GM21825 (cell line): ENCODE measurements at regions not wholly inside any gene's neighbourhood (a gene's known extent, or its start where the extent isn't known, plus 50 kb on each side); places are given as distances from the start of the nearest gene placed in this dataset.

ENCODE experiments used
- ATAC-seq: cut with Tn5 transposase; IDR thresholded peaks from one replicate; pipeline ENCODE4 v1.9.1; 2021; ENCODE audit warnings: mild to moderate bottlenecking, moderate library complexity; ENCODE audit not compliant: unreplicated experiment

GRCh38 chr2:180174580-180174979 is 167.5 kb upstream of the CWC22 start:
- ATAC-seq = no peak

DNA sequence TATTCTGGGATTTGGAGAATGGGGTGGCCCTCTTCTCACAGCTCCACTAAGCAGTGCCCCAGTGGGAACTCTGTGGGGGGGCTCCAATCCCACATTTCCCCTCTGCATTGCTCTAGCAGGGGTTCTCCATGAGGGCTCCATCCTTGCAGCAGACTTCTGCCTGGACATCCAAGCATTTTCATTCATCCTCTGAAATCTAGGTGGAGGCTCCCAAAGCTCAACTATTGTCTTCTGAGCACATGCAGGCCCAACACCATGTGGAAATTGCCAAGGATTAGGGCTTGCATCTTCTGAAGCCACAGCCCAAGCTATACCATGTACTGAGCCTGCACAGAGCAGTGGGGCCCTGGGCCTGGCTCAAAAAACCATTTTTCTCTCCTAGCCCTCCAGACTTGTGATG is 162.4 kb upstream of the CWC22 start:
- ATAC-seq = no peak

GRCh38 chr2:180161415-180161814 is 154.3 kb upstream of the CWC22 start:
- no peak for ATAC-seq

GRCh38 chr2:180159921-180160320 is 152.8 kb upstream of the CWC22 start:
- no peak for ATAC-seq

GRCh38 chr2:180158961-180159360 is 151.9 kb upstream of the CWC22 start:
- ATAC-seq = no peak

DNA sequence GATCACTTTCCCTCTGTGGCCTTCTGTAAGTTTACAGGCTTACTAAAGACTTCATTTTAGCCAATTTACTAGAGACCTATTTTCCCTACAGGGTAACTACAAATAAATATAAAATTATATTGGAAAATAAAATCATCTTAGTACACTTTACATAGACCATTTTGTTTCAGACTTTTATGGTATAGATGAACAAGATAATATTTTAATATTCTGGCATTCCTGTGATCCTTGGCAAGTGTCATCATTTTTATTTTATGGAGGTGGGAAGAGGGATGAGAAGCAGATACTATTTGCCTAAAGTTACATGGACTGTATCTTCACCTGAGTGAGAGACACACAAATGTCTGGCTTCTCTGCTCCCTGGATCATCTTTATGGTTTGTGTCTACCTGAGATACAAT is 149.6 kb upstream of the CWC22 start:
- no peak for ATAC-seq

DNA sequence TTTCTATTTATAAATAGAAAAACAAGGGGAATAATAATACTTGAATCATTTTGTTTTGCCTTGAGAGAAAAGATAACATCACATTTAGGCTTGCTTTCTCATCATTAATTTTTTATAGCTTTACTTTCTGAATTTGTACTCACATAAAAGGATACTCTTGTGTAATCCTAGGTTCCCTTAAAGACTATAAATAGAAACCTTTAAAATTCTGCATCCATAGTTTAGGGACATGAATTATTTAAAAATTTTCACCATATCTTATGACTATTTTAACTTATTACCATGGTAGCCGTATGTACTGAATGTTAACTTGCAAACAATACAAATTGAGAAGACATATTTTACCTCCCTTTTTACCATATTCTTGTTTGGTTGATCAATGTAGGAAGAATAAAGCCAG is 143.5 kb upstream of the CWC22 start:
- ATAC-seq = no peak

DNA sequence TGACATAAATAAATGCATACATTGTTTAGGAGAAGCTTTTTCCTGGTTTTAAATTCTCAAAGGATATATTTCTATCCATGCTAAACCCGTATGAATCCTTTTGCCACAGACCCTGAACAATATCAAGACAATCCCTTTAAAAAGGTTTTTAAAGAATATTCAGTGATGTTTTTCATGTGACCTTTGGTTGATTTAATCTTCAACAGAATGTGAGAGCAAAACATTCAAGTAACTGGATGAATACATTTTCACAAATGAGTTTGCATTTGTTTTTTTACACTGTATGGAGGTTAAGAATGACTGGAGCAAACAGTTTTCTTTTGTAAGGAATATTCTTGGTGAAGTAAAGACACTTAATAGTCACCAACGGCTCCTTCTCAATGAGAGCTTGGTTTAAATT is 139.4 kb upstream of the CWC22 start:
- no peak for ATAC-seq

- no peak for ATAC-seq
These were observed 139.0 kb upstream of the CWC22 start for GRCh38 chr2:180146114-180146513.

GRCh38 chr2:180145163-180145562 is 138.1 kb upstream of the CWC22 start:
- ATAC-seq = no peak

DNA sequence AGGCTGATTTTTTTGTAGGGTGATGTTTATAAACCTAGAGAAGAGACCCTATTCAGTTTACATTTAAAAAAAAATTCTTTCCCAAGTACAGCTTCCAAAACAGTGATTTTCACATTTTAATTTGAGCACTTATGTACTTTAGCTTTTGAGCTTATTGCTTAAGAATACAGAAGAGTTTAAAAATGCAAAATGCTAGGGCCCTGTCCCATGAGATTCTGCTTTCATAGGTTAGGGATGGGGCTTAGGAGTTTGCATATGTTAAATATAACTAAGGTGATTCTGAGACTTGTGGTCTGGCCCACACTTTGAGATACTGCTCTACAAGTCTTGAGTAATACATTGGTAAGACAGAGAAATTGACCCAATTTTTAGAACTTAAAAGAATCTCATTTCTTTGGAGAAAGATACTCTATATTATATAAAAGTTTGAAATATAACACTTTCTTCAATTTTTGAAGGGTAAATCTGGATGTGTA is 137.3 kb upstream of the CWC22 start:
- ATAC-seq = no peak

DNA sequence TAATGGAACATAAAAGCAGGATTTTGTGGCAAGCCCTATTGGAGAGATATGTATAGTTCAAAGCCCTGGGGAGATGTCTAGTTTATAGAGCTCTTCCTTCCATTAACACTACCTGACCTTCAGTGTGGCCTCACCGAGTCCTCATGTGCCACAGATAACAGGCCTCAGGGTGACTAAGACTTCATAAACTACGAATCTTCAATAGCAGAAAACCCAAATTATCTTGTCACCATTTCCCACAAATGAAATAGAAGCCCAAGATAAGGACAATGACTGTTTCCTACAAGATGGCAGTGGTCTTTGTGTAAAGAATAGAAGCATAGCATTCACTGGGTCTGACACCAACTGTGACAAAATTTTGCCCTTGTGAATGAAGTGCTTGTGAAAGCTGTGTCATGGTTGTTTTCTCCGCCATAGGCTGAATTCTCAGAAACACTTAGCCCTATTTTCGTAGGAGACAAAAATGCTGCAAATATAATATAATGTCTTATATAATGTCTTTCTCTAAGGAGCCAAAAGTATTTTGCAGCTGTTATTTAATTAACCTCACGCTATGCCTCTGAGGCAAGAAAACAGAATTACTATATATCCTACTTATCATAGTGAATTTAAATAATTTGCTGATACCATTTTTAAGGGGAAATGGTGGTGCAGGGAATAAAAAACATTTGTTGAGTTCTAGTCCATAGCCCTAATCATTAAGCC is 136.7 kb upstream of the CWC22 start:
- ATAC-seq = no peak

- ATAC-seq = no peak
These were observed 134.5 kb upstream of the CWC22 start for GRCh38 chr2:180141600-180141999.

GRCh38 chr2:180133736-180134135 is 126.6 kb upstream of the CWC22 start:
- no peak for ATAC-seq

GRCh38 chr2:180130403-180130802 is 123.3 kb upstream of the CWC22 start:
- ATAC-seq = no peak

DNA sequence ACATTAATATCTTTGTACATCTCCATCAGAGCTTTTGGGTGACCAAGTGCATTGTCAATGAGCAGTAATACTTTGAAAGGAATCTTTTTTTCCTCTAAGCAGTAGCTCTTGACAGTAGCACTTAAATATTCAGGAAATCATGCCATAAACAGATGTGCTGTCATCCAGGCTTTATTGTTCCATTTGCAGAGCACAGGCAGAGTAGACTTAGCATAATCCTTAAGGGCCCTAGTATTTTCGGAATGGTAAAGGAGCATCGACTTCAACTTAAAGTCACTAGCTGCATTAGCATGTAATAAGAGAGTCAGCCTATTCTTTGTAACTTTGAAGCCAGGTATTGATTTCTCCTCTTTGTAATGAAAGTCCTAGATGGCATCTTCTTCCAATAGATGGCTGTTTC is 121.8 kb upstream of the CWC22 start:
- no peak for ATAC-seq

GRCh38 chr2:180125245-180125962 is 118.3 kb upstream of the CWC22 start:
- peak; percentile 75 for ATAC-seq

DNA sequence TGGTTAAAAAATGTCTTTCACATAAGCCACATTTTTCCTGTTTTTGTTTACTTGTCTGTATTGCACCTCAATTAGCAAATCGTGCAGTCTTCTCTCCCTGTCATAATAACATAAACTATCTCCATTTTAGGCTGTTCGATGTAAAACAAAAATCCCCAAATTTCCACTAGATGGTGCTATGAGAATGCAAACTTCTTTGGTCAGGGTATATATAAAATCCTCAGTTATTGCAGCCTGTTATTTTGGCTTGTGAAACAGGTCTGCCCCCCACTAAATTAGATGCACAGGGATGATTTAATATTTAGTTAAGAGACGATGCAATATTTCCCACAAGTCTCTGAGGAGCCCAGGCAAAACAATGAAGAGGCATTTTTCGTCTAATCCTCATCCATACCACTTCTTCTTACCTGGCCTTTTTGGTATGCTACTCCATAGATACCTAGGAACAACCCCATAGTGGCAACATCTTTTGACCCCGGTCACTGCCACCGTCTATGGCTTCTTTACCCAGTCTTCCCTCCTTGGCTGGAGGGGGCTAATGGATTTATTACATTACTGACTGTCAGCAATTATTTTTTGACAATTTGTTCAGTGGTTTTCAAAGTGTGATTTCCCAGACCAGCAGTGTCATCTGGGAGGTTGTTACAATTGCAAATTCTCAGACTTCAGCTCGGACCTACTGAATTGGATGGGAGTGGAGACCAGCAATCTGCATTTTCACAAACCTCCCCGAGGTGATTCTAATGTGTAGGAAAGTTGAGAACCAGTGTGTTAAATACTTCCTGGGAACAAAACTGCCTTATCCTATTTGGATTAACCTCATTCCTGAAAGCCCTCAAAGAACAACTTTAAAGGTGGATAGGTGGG is 117.4 kb upstream of the CWC22 start:
- peak; percentile 59 for ATAC-seq

- ATAC-seq = no peak
These were observed 115.8 kb upstream of the CWC22 start for GRCh38 chr2:180122874-180123273.

GRCh38 chr2:180115675-180116074 is 108.6 kb upstream of the CWC22 start:
- ATAC-seq = no peak

DNA sequence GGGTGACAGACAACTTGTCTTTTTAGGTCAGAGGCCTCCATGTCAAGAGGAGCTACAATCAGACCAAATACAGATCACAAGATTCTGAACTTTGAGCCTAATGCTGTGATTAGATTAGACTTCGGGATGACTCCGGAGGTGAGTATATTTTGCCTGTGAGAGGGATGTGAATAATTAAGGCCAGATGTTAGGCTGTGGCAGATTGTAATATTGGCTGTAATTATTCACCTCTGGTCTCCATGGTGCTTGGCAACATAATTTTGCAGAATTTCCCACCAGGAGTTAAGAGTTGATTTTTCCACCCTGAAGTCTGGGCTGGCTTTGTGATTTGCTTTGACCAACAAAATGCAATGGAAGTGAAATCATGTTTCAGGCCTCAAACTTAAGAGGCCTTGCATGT is 108.2 kb upstream of the CWC22 start:
- ATAC-seq = no peak

- no peak for ATAC-seq
These were observed 104.8 kb upstream of the CWC22 start for GRCh38 chr2:180111901-180112300.
